Upper lobe of left lung (tissue), 4 donors: ENCODE measurements at regions not wholly inside any gene's neighbourhood (a gene's known extent, or its start where the extent isn't known, plus 50 kb on each side); places are given as distances from the start of the nearest gene placed in this dataset.

Source experiments
- POLR2AphosphoS5 ChIP-seq, 2 donors: sonication (generic); formaldehyde crosslinking; IDR thresholded peaks; one replicate each; pipeline ENCODE4 v1.5.1; 2017; ENCODE audit warnings: antibody characterized with exemption in 2 of 2
- TF ChIP-seq, protein P1 (sequence below), 6 experiments: fragments of 450-650 bp in 4 of 6; fragments of 200-600 bp in 2 of 6; sonication (generic) in 2 of 6; IDR thresholded peaks; one replicate each; pipeline ENCODE4 v1.5.1; 2016 to 2019; ENCODE audit warnings: antibody characterized with exemption in 6 of 6

DNA sequence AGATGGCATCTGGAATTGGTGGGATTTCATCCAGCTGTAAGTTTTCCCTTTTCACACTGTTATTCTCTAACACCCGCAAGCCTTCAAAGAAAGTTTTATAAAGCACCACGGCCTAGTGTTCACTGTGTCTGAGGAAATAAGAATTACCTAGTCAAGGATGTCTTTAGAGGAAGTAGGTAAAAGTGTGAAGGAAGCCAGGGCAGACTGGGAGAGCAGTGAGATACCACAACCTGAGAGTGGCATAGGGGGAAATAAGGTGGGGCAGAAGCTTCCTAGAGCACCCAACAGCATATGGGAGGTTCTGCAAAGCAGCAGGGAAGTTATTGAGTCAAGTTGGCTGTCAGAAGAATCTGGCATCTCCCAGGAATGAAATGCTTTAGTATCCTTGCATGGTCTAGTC is 241.2 kb downstream of the CETN3 start:
- TF ChIP-seq, protein P1, sequence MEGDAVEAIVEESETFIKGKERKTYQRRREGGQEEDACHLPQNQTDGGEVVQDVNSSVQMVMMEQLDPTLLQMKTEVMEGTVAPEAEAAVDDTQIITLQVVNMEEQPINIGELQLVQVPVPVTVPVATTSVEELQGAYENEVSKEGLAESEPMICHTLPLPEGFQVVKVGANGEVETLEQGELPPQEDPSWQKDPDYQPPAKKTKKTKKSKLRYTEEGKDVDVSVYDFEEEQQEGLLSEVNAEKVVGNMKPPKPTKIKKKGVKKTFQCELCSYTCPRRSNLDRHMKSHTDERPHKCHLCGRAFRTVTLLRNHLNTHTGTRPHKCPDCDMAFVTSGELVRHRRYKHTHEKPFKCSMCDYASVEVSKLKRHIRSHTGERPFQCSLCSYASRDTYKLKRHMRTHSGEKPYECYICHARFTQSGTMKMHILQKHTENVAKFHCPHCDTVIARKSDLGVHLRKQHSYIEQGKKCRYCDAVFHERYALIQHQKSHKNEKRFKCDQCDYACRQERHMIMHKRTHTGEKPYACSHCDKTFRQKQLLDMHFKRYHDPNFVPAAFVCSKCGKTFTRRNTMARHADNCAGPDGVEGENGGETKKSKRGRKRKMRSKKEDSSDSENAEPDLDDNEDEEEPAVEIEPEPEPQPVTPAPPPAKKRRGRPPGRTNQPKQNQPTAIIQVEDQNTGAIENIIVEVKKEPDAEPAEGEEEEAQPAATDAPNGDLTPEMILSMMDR (IDR thresholded peaks at IDR 0.05), result no peak
- no peak for TF ChIP-seq POLR2AphosphoS5 (IDR thresholded peaks at IDR 0.05)
